MM.1S (cell line): ENCODE measurements at regions not wholly inside any gene's neighbourhood (a gene's known extent, or its start where the extent isn't known, plus 50 kb on each side); places are given as distances from the start of the nearest gene placed in this dataset.

Source experiments
- CTCF ChIP-seq: fragments of 300-600 bp; sonication (generic); IDR thresholded peaks from 2 replicates; pipeline ENCODE4 v1.5.1; 2016; ENCODE audit warnings: antibody characterized with exemption, low read length, mixed read lengths
- EZH2 ChIP-seq: fragments of 300-600 bp; sonication (generic); optimal IDR thresholded peaks from 2 replicates; pipeline ENCODE3; 2017; ENCODE audit warnings: low read depth, mild to moderate bottlenecking, antibody characterized with exemption, low read length, mixed read lengths
- EZH2phosphoT487 ChIP-seq: fragments of 300-600 bp; sonication (generic); IDR thresholded peaks from 2 replicates; pipeline ENCODE4 v1.6.1; 2018; ENCODE audit warnings: antibody characterized with exemption, low read length

GRCh38 chr11:116394022-116394421 lies 378.8 kb downstream of the BUD13 start:
- TF ChIP-seq EZH2phosphoT487 (no peak), EZH2 (no peak), CTCF (no peak)
